Uterus (tissue), 2 donors: ENCODE measurements at regions not wholly inside any gene's neighbourhood (a gene's known extent, or its start where the extent isn't known, plus 50 kb on each side); places are given as distances from the start of the nearest gene placed in this dataset.

Experiments
- CTCF ChIP-seq, 4 experiments: fragments of 200-600 bp in 2 of 4; fragments of 450-650 bp in 2 of 4; sonication (generic) in 2 of 4; IDR thresholded peaks; one replicate each; pipeline ENCODE4 v1.5.1; 2016 to 2019; ENCODE audit warnings: antibody characterized with exemption in 4 of 4, mild to moderate bottlenecking in 2 of 4, moderate library complexity in 1 of 4
- POLR2A ChIP-seq, 2 donors: fragments of 450-650 bp; IDR thresholded peaks; one replicate each; pipeline ENCODE4 v1.6.1; 2016; ENCODE audit warnings: antibody characterized with exemption in 2 of 2, mild to moderate bottlenecking in 1 of 2, moderate library complexity in 1 of 2

GRCh38 chr3:8421267-8421666 is 80.4 kb upstream of the LMCD1 start:
- TF ChIP-seq POLR2A (IDR thresholded peaks at IDR 0.05) (no peak), CTCF (IDR thresholded peaks at IDR 0.05) (no peak)
